ENCODE measurements at regions not wholly inside any gene's neighbourhood (a gene's known extent, or its start where the extent isn't known, plus 50 kb on each side); places are given as distances from the start of the nearest gene placed in this dataset.
"Not testable (repeated sequence)": the region's sequence is repeated elsewhere in the genome, so short reads cannot be mapped to it uniquely, and the experiment has no call there.

DNA sequence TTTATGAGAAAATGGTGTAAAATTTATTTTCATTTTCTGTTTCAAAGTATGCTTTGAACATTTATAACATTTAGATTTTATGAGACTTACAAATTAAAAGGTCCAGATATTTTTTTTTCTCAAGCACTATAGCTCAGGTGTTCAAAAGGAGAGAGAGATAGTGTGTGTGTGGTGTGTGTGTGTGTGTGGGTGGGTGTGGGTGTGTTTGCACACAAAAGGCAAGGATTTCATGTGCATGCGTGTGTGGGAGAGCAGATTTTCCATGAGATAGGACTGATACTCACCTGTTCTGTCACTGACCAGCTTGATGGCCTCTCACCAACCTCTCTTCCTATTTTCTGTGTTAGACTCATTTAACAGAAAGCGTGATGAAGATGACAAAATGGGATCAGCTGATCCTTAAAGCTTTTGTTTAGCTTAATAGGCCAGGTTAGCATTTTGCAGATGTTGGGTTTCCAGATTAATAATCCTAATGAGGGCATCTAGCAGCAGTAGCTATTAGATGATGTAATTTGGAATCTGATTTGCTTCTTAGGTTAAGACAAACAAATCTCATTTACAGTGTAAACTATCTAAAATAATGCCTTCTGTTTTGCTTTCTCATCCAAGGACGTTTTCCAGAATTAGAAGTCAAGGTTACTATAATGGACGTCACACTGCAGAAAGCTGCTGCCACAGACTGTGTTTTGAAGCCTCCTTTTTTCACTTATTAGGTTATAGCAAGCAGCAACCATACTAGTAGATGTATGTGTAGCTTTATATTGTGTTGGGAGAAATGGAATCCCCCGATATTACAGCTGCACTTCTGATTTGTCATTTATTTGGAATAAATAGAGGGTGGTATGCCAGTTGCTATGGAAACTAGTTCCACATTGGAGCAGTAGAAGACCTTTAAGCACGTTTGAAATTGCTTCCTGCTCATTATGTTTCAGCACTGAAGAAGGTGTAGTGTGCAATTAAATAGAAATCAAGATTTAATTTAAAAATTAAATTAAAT lies 355.6 kb downstream of the TAF11L14 start:
- peak; percentile 51 for DNase-seq

DNA sequence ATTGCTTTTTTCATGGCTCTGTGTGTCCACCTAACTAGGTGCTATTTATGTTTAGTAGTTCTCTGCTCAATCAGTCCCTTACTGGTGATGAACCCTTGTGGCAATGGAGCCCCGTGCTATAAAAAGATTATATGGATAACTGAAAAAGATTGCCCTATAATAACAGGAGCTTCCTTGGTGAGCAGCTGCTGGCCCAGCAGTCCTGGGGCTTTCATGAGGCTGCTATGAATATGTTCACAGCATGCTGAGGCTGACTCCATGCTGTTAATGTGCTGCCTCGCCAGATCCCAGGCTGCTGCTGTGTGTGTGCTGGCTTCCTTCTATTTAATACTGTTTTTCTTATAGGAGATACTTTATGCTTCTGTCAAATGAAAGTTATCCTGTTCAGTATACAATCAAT lies 357.5 kb downstream of the TAF11L14 start:
- DNase-seq, result peak; percentile 13

DNA sequence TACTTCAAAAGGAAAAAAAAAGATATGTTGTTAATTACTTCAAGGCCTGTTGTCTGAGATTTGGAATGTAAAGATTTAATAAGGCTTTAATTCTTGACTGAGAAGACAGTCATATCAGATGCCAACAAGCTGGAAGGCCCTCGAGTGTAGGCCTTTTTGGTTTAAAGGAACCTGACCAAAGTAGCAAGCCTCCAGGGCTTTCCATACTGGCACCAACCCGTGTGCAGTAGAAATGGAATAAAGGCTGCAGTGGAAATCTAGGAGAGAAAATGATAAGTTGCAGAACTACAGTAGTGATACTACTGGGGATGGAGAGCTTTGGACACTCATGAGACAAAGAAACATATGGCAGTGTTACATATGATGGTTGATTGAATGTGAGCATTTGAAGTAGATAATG lies 358.0 kb downstream of the TAF11L14 start:
- DNase-seq, result no peak

DNA sequence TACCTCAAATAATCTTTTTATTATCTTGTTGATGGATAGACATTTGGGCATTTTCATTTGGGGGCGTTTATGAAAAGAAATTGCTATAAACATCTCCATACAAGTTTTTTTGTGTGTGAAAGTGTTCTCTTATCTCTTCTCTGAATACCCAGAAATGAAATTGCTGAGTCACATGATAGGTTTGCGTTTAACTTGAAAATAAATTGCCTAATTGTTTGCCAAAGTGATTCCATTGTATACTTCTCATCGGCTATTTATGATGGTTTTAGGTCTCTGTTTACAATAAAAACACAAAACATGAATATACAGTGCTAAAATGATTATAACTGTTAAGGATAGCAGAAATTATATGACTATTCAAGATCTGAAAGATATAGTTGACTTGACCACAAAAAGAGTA lies 361.7 kb downstream of the TAF11L14 start:
- no peak for DNase-seq

DNA sequence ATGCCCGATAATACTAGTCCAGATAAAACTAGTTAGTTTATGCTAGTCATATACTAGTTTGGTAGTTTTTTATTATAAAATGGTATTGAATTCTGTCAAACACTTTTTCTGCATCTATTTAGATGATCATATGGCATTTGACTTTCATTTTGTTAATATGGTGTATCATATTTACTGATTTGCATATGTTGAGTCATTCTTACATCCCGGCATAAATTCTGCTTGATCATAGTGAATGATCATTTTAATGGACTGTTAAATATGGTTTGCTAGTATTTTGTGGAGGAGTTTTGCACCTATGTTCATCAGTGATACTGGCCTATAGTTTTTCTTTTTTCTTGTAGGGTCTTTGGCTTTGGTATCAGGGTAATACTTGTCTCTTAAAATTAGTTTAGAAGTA lies 365.6 kb downstream of the TAF11L14 start:
- no peak for DNase-seq

DNA sequence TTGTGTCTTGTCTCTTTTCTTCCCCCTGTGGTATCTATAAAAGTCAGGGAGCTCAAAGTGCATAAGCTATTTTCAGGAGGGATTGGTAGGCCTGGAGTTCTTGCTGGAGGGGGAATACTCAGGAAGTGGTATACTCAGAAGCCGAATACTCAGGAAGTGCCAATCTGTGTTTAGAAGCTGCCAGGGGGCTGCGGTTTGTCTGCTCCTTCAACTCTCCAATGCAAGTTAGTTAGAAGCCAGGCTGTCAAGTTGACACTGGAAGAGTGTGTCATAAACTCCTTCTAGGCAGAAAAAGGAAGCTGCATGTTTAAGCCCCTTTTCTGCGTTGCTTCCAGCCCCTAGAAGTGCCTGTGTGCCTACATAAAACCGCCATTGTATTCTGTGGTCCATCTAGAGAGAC lies 366.5 kb downstream of the TAF11L14 start:
- no peak for DNase-seq

DNA sequence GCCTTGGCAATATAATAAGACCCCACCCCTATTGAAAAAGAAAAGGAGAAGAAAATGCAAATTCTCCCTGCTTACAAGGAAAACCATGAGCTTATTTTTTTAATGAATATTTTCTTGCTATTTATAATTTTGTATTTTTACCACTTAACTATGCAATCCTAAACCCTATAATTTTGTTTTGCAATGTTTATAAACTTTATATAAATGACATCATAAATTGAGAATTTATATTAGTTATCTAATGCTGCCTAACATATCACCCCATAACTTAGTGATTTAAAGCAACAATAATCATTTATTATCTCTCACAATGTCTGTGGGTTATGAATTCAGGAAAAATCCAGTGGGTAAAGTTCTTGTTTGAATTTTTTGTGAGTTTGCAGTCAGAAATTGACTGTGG lies 369.1 kb downstream of the TAF11L14 start:
- DNase-seq, result no peak

DNA sequence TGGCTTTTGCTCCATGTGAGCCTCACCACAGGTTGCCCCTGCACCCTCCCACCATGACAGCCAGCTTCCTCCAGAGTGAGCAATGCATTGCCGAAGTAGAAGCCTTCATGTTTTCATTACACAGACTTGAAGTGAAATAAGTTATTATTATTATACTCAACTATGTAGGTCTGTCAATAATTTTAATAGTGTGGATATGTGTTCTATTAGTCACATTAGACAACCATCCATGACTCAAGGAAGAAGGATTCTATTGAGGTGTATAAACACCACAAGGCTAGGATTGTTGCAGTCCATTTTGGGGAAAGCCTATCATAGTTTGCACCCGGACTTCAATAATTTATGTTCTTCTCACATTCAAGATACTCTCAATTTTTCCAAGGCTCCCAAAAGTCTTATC lies 369.5 kb downstream of the TAF11L14 start:
- DNase-seq, result no peak

DNA sequence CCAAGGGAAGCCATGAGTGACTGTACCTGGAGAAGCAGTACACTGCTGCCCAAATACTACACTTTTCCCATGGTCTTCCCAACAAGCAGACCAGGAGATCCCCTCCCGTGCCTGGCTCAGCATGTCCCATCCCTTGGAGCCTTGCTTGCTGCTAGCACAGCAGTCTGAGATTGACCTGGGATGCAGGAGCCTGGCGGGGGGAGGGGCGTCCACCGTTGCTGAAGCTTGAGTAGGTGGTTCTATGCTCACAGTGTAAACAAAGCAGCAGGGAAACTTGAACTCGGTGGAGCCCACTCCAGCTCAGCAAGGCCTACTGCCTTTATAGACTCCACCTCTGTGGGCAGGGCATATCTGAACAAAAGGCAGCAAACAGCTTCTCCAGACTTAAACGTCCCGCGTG lies 372.0 kb downstream of the TAF11L14 start:
- DNase-seq, result not testable (repeated sequence)

DNA sequence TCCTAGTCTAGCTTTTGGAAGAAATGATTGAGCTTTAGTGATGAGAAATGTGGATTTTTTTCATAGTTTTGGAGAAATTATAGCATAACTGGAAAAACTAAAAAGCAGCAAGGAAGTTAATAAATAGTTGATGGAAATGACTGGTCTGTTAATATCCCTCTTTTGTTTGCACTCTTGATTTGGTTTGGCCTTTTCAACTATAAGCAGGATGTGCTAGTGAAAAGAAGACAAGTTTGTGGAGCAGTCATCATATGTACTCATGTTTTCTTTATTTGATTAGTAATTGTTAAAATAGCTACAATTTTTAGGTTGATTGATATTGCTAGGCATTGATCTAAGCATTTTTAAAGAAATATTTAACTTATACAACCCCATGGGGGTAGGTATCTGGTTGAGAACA lies 374.7 kb downstream of the TAF11L14 start:
- DNase-seq, result no peak

DNA sequence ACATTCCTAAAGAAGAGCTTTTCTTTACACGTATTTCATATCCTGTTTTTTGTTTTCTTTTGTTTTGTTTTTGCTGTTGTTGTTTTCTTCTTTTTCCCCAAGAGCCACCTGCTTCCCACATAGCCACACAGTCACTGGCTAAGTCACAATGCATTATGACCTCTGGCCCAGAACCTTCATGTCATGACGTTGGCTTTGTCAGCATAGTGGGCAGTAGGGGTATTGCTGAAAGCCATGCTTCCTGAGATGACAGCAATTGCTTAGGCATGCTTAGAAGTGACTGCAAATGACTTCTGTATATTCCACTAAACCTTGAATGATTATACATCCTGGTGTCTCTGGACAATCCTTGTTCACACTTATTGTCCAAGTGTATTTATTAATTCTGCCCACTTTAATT lies 375.8 kb downstream of the TAF11L14 start:
- DNase-seq, result no peak

DNA sequence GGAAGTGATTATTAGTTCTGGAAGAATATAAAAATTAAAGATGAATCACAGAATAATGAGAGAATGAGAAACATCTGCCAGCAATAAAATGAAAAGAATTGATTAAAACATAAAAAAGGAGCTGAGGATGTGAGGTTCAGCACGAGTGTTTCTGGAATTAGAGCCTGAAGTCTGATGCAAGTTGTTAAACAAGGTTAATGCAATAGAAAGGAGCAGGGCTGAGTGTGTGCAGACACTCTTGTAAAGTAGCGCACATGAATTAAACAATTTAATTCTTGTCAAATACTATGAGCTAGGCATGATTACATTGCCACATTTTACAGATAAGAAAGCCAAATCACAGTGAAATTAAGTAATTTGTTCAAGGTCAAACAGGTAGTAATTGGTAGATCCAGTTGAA lies 384.2 kb downstream of the TAF11L14 start:
- no peak for DNase-seq

DNA sequence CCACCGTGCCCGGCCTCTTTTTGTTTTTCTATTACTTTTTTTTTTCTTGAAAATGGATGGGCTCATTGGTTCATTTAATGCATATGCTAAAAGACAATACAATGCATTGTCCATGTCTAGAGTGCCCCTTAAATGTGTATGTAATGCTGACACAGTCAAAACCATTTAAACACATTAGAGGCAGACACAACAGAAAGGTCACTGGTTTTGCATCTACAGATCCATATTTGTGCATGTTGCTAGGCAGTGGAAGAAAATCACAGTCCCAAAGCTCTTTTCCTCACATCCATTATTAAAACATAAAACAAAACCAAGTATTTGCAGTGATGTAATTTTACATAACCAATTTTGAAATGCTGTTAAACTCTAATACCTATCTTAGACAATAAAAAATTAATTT lies 389.0 kb downstream of the TAF11L14 start:
- no peak for DNase-seq

DNA sequence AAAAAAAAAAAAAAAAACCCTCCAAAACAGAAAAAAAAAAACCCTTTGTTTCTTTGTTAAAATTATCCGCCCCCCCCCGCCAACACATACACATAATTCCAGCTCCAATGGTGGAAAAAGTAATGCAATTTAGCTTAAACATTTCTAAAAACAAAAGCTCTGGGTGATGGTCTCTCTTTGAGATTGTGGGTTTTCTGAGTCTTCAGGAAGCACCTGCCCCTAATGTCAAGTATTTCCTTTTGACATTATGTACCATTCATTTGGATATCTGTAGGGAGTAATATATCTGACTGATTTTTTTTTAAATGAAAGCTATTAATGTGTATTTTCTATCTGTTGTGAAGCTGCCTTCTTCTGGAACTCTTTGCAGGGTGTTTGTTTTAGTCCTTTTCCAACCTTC lies 389.7 kb downstream of the TAF11L14 start:
- DNase-seq, result no peak

DNA sequence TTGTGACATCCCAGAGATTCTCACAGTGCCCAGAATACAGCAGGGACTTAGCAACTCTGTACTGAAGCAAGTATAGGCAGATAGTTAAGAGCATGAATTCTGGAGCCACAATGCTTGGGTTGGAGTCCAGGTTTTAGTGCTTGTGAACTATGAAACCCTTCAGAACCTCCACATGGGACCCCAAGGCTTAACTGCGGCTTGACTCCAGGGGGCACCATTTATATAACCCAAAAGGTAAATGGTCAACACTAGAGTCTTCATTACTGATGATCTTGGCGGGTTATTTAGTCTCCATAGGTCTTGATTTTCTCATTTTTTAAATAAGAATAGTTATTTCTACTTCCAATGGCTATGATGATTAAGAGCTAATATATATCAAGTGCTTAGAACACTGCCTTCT lies 390.3 kb downstream of the TAF11L14 start:
- no peak for DNase-seq

DNA sequence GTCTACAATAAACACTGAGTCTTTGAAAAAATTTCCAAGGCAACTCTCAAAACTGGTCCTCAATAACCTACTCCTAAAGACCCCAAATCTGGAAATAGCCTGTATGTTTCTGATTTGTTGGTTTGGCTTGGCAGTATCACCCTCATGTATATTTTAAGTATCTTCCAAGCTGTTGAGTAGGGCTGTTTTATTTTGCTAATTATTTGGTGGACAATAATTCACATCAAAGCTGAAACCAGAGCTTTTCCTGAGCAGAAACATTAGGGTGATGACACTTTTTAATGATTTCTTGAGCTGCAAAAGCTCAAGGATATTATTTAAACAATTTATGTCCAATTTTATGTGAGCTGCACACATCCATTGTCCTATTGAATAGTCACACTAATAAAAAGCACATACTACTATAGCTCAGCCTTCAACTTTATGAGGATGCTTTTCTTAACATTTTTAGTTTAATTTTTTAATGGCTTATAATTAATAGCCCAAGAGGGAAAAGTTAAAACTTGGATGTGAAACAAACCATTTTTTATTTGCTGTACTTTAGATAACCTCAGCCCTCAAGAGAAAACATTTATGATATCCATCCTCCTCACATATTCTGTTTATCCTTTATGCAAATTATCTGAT lies 393.1 kb downstream of the TAF11L14 start:
- DNase-seq, result no peak

DNA sequence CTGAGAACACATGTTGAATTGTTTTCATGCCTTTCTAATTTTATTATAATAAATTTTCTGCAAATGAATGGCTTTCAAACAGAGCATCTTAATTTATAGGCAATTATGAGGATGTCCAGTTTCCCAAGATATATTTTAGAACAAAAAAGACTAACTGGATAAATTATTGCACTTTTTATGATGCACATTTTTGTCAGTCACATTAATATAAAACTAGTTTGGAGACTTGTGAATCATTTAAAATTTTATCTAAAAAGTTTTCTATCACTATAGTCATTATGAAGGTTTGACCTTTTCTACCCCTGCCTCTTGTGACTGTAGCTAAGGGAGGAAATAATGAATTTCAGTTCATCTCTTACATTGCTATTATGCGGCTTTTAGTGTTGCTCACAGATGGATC lies 393.8 kb downstream of the TAF11L14 start:
- no peak for DNase-seq

DNA sequence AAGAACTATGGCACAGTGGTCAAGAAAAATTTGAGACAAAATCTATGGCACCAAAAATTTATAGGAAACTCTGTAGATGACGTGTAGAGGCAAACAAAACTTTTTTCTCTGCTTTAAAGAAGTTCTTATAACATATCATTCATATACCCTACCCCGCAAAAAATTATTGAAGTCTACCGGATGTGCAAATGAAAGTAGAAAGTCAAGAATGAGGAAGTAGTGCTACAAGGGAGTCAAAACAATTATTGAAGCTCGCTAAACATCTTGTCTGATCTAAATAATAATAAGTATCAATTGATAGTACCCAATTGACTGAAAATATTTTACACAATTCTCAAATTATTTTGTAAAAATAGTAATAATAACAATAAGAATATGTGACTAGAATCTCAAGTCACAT lies 398.5 kb downstream of the TAF11L14 start:
- no peak for DNase-seq

DNA sequence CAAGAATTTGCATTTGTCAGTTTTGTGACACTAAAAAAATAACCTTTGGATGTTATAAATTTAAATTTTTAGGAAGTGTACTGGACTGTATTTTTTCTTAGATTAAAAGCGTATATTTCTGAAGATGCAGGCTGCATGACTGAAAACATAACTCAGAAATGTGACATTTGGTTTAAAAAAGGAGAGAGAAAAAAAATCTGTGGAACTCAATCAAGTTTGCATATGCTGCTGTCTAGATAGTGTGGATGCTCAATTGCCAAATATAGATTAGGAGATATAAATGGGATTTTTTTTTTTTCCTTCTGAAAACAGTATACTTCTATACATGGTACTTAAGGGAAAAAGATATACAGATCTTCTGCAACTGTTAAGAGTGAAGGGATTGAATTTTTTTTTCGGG lies 402.3 kb downstream of the TAF11L14 start:
- DNase-seq, result peak; percentile 46

DNA sequence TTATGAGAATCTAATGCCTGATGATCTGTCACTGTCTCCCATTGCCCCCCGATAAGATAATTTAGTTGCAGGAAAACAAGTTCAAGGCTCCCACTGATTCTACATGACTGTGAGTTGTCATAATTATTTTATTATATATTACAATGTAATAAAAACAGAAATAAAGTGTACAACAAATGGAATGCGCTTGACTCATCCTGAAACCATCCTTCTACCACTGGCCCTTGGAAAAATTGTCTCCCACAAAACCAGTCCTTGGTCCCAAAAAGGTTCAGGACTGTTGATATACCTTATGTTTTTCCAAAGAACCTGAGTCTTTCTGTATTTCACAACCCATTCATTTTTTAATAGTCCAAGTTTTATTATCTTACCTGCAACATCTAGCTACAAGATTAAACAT lies 403.5 kb downstream of the TAF11L14 start:
- no peak for DNase-seq

DNA sequence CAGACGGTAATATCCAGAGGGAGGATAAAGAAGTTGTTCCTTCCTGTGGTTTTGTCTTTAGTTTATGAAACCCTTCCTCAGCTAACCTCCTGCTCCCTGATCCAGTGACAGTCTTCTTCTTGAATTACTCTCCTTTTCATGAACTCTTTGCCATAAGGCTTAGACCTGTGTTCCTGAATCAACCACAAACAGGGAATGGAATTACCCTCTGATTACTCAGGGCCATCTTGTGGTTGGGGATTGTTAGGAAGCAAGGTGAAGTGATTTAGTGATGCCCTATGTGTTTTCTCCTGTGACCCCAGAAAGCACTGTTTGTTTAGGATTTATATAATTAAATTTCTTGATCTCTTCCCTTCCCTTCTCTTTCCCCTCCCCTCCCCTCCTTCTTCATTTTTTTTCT lies 409.1 kb downstream of the TAF11L14 start:
- DNase-seq, result no peak

DNA sequence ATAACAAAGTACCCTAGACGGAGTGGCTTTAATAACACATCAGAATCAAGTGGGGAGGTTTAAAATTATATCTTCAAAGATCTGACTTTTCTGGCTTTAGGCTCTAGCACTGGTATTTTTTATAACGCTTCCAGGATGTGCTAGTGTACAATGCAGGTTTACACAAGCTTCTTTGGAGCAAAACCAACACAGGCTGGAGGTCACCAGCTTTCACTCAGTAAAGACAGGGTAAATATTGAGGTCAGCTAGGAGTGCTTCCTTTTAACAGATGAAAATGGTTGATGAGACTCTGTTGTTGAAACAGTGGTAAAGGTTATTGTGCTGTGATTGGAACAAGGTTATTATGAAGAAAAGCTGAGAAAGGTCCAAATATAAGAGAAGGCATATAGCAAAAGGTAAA lies 414.2 kb downstream of the TAF11L14 start:
- DNase-seq, result no peak

DNA sequence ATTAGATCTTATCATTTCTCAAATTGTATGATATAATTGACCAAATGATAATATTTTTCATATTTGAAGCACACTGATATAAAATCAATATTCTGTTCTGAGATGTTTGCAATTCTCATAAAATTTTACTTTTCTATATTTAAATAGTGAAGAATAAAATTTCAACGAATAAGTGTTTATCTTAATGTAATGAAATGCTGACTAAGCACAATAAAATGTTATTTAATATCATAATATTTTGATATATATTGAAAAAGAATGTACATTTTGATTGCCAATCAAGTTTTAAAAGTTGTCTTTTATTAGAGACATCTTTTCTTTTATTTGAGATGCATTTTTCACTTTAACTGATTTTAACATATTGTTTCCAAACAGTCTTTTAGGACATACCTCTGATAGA lies 416.1 kb downstream of the TAF11L14 start:
- DNase-seq, result no peak

DNA sequence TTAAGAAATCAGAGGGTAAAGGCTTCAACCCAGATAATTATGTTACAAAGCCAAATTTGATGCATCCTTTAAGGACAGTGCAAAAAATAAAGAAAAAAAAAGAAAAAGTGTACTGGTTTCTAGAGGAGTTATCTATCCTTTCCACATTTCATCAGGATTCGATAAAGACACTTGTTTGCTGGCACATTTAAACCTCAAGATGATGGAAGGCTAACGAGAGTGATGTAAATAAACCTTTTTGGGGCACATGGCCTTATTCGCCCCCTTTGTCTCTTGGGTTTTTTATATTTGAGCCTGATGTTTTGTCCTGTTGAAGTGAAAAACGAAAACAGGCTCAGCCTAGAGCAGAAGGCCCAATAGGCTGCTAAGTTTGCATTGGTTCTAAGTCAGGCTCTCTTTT lies 416.5 kb downstream of the TAF11L14 start:
- DNase-seq, result no peak

DNA sequence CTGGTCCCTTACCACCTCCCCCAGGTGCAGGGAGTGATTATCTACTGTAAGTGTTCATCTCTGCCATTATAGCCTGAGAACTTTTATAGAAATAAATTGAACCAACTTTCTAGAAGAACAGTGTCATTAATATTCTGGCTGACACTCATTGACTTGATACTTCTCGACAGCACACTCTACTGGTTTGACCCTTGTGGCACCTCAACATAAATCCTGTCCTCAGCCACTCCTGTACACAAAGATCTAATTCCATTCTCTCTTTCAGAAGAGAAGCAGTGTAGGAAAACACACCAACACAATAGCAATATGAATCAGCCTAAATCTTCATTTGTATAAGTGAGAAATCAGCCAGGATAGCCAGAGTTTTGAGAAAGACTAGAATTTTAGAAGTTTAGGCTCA lies 417.7 kb downstream of the TAF11L14 start:
- DNase-seq, result no peak

Data from NCI-H1694 treated with DMSO at 0.1 percent for 48 hours (cell line).